ENCODE measurements at regions not wholly inside any gene's neighbourhood (a gene's known extent, or its start where the extent isn't known, plus 50 kb on each side); places are given as distances from the start of the nearest gene placed in this dataset.

DNA sequence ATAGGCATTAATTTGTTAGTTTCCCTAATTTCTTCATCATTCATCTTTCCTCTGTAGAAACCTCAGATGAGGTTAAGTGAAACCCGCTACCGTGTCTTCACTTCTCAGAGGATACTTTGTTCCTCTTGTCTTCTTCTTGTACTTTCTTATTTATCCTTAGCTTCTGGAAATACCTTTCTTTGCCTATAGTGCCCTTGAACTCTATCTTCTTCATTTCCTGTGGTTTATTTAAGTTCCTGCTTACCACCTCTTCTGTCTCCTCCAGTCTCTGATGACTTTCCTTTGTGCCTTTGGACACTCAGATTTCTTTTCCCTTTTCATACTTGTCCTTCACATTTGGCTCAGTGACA is 159.6 kb upstream of the LEF1 start:
- DNase-seq (ENCODE audit: extremely low spot score) = no peak
- TF ChIP-seq PKNOX1 (IDR thresholded peaks at IDR 0.05) = no peak
- no peak for TF ChIP-seq SUZ12 (IDR thresholded peaks at IDR 0.05)
- TF ChIP-seq CTBP1 (IDR thresholded peaks at IDR 0.05; ENCODE audit: borderline replicate concordance) = no peak
- TF ChIP-seq HDGF (IDR thresholded peaks at IDR 0.05; ENCODE audit: borderline replicate concordance) = no peak
- POLR2A ChIA-PET = no interaction called here
- CTCF ChIA-PET = no interaction called here

- TF ChIP-seq FOXM1 (IDR thresholded peaks at IDR 0.05; ENCODE audit: borderline replicate concordance) (no peak), L3MBTL2 (conservative IDR thresholded peaks at IDR 0.05) (no peak), FOXA1 (IDR thresholded peaks at IDR 0.05) (no peak), SUZ12 (IDR thresholded peaks at IDR 0.05) (no peak)
- CTCF ChIA-PET = no interaction called here
These were observed 159.1 kb upstream of the LEF1 start for GRCh38 chr4:108327642-108328382.

DNA sequence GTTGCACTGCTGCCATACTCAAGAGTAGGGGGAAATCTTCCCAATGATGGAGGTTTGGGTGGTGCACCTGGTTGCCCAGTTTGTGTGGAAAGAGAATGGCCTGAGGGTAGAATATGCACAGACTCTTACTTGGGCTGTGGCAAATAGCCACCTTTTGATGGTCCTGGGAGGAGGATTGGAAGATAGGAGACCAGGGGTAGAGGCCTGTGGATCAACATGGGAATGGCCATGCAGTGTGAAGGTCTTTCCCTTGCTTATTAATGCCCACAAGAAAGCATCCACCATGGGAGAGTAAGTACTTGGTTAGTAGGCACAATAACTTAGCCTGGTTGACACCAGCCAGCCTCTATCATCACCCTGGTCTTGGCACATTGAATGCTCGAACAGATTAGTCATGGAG is 156.8 kb upstream of the LEF1 start:
- POLR2A ChIA-PET = no interaction called here
- CTCF ChIA-PET = no interaction called here
- TF ChIP-seq SP1 (IDR thresholded peaks at IDR 0.05) (no peak), NFRKB (IDR thresholded peaks at IDR 0.05) (no peak), FOXK2 (IDR thresholded peaks at IDR 0.05) (no peak), BHLHE40 (IDR thresholded peaks at IDR 0.05; ENCODE audit: borderline replicate concordance) (no peak)
- DNase-seq (ENCODE audit: extremely low spot score) = no peak

More at GRCh38 chr4:108327642-108328382, 159.1 kb upstream of the LEF1 start:
- POLR2A ChIA-PET = no interaction called here
- DNase-seq (ENCODE audit: extremely low spot score) = no peak

DNA sequence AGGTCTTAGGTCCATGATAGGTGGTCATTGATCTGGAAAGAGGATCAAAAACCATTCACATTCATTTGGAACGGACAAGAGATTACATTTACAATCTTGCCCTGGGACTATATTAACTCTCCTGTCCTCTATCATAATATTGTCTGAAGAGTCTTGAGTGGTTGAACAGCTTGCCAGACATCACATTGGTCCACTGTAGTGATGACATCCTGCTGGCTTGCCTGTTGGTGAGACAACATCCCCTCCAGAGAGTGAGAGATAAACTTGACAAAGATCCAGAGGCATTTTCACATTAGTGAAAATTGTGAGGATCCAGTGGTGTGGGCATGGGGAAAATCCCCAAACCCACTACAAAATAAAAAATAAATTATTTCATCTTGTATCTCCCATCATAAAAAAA is 155.7 kb upstream of the LEF1 start:
- no peak for TF ChIP-seq ARNT (IDR thresholded peaks at IDR 0.05)
- TF ChIP-seq SUZ12 (IDR thresholded peaks at IDR 0.05) = no peak
- TF ChIP-seq TARDBP (IDR thresholded peaks at IDR 0.05) = no peak
- TF ChIP-seq PKNOX1 (IDR thresholded peaks at IDR 0.05) = no peak
- no peak for TF ChIP-seq FOXM1 (IDR thresholded peaks at IDR 0.05; ENCODE audit: borderline replicate concordance)
- no peak for TF ChIP-seq ELF4 (IDR thresholded peaks at IDR 0.05)
- no peak for TF ChIP-seq HDGF (IDR thresholded peaks at IDR 0.05; ENCODE audit: borderline replicate concordance)
- TF ChIP-seq FOXK2 (IDR thresholded peaks at IDR 0.05) = no peak
- TF ChIP-seq SP1 (IDR thresholded peaks at IDR 0.05) = no peak
- DNase-seq (ENCODE audit: extremely low spot score) = no peak
- POLR2A ChIA-PET = no interaction called here
- CTCF ChIA-PET = no interaction called here

DNA sequence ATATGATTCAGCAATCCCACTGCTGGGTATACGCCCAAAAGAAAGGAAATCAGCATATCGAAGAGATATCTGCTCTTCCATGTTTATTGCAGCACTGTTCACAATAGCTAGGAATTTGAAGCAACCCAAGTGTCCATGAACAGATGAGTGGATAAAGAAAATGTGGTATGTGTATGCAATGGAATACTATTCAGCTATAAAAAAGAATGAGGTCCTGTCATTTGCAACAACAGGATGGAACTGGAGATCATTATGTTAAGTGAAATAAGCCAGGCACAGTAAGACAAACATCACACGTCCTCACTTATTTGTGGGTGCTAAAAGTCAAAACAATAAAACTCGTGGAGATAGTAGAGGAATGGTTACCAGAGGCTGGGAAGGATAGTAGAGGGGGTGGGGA is 153.8 kb upstream of the LEF1 start:
- CTCF ChIA-PET = no interaction called here
- POLR2A ChIA-PET = no interaction called here
- no peak for DNase-seq (ENCODE audit: extremely low spot score)
- TF ChIP-seq ZNF384 (IDR thresholded peaks at IDR 0.05) (no peak), TARDBP (IDR thresholded peaks at IDR 0.05) (no peak), SUZ12 (IDR thresholded peaks at IDR 0.05) (no peak), FOXA1 (IDR thresholded peaks at IDR 0.05) (no peak), HDGF (IDR thresholded peaks at IDR 0.05; ENCODE audit: borderline replicate concordance) (no peak), BHLHE40 (IDR thresholded peaks at IDR 0.05; ENCODE audit: borderline replicate concordance) (no peak), NFRKB (IDR thresholded peaks at IDR 0.05) (no peak), SP1 (IDR thresholded peaks at IDR 0.05) (no peak), FOXK2 (IDR thresholded peaks at IDR 0.05) (no peak), ARNT (IDR thresholded peaks at IDR 0.05) (no peak), L3MBTL2 (conservative IDR thresholded peaks at IDR 0.05) (no peak), CTBP1 (IDR thresholded peaks at IDR 0.05; ENCODE audit: borderline replicate concordance) (no peak), PKNOX1 (IDR thresholded peaks at IDR 0.05) (no peak), FOXM1 (IDR thresholded peaks at IDR 0.05; ENCODE audit: borderline replicate concordance) (no peak), ELF4 (IDR thresholded peaks at IDR 0.05) (no peak)

- POLR2A ChIA-PET = no interaction called here
- CTCF ChIA-PET = no interaction called here
- DNase-seq (ENCODE audit: extremely low spot score) = no peak
- TF ChIP-seq BHLHE40 (IDR thresholded peaks at IDR 0.05; ENCODE audit: borderline replicate concordance) = no peak
- TF ChIP-seq LEF1 (IDR thresholded peaks at IDR 0.05; ENCODE audit: borderline replicate concordance) = no peak
- TF ChIP-seq ELF4 (IDR thresholded peaks at IDR 0.05) = no peak
- no peak for TF ChIP-seq SUZ12 (IDR thresholded peaks at IDR 0.05)
- no peak for TF ChIP-seq SP1 (IDR thresholded peaks at IDR 0.05)
- TF ChIP-seq ARNT (IDR thresholded peaks at IDR 0.05) = no peak
- no peak for TF ChIP-seq L3MBTL2 (conservative IDR thresholded peaks at IDR 0.05)
- TF ChIP-seq PKNOX1 (IDR thresholded peaks at IDR 0.05) = no peak
- TF ChIP-seq FOXK2 (IDR thresholded peaks at IDR 0.05) = no peak
- TF ChIP-seq HDGF (IDR thresholded peaks at IDR 0.05; ENCODE audit: borderline replicate concordance) = no peak
- no peak for TF ChIP-seq TARDBP (IDR thresholded peaks at IDR 0.05)
- no peak for TF ChIP-seq FOXA1 (IDR thresholded peaks at IDR 0.05)
- no peak for TF ChIP-seq FOXM1 (IDR thresholded peaks at IDR 0.05; ENCODE audit: borderline replicate concordance)
- TF ChIP-seq CTBP1 (IDR thresholded peaks at IDR 0.05; ENCODE audit: borderline replicate concordance) = no peak
- no peak for TF ChIP-seq NFRKB (IDR thresholded peaks at IDR 0.05)
These were observed 151.3 kb upstream of the LEF1 start for GRCh38 chr4:108320061-108320460.
